ENCODE measurements at regions not wholly inside any gene's neighbourhood (a gene's known extent, or its start where the extent isn't known, plus 50 kb on each side); places are given as distances from the start of the nearest gene placed in this dataset.

GRCh38 chr9:115946530-115946929 lies 207.1 kb upstream of the PAPPA start (continued):
- TF ChIP-seq HNF4G (IDR thresholded peaks at IDR 0.05), result no peak
- peak; percentile 25 for TF ChIP-seq FOXA2 (IDR thresholded peaks at IDR 0.05)
- no peak for TF ChIP-seq GABPA (IDR thresholded peaks at IDR 0.05 in 1 of 2, conservative IDR thresholded peaks at IDR 0.05 in 1 of 2)
- TF ChIP-seq JUND (IDR thresholded peaks at IDR 0.05), result no peak
- no peak for TF ChIP-seq NR2F2 (IDR thresholded peaks at IDR 0.05)

GRCh38 chr9:115951977-115952376 lies 201.6 kb upstream of the PAPPA start:
- Histone ChIP-seq H3K4me3 (ENCODE audit: low read depth in 1 of 3, low read length in 3 of 3) (no peak overlapping the region), H3K27me3 (ENCODE audit: control insufficient read depth in 4 of 4, insufficient read depth in 4 of 4, low read length in 3 of 4) (no peaks in the 10 kb centered on the region), H3K9ac (ENCODE audit: low read depth in 1 of 2, low read length in 2 of 2) (no peak overlapping the region), H3K27ac (ENCODE audit: low read depth in 1 of 2, low read length in 2 of 2) (no peak overlapping the region), H3K4me1 (ENCODE audit: control insufficient read depth in 4 of 4, insufficient read depth in 4 of 4, low read length in 3 of 4) (no peaks in the 10 kb centered on the region), H3K36me3 (ENCODE audit: control insufficient read depth in 4 of 4, insufficient read depth in 3 of 4, low read depth in 1 of 4, low read length in 3 of 4) (no peaks in the 10 kb centered on the region), H3K9me3 (ENCODE audit: control insufficient read depth in 4 of 4, low read length in 3 of 4) (no peaks in the 10 kb centered on the region)
- TF ChIP-seq TAF1 (conservative IDR thresholded peaks at IDR 0.05) (no peak), HNF4G (IDR thresholded peaks at IDR 0.05) (no peak), SP1 (IDR thresholded peaks at IDR 0.05) (no peak), JUND (IDR thresholded peaks at IDR 0.05) (no peak), HNF4A (conservative IDR thresholded peaks at IDR 0.05) (no peak), EGR1 (IDR thresholded peaks at IDR 0.05; ENCODE audit: low read depth in 2 of 2) (no peak), RAD21 (IDR thresholded peaks at IDR 0.05) (no peak), ATF3 (IDR thresholded peaks at IDR 0.05) (no peak)
- TF ChIP-seq, protein P1, sequence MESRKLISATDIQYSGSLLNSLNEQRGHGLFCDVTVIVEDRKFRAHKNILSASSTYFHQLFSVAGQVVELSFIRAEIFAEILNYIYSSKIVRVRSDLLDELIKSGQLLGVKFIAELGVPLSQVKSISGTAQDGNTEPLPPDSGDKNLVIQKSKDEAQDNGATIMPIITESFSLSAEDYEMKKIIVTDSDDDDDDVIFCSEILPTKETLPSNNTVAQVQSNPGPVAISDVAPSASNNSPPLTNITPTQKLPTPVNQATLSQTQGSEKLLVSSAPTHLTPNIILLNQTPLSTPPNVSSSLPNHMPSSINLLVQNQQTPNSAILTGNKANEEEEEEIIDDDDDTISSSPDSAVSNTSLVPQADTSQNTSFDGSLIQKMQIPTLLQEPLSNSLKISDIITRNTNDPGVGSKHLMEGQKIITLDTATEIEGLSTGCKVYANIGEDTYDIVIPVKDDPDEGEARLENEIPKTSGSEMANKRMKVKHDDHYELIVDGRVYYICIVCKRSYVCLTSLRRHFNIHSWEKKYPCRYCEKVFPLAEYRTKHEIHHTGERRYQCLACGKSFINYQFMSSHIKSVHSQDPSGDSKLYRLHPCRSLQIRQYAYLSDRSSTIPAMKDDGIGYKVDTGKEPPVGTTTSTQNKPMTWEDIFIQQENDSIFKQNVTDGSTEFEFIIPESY (IDR thresholded peaks at IDR 0.05), result no peak
- no peak for DNase-seq (ENCODE audit: low spot score)
- 69% methylated on average over 4 of the region's 4 CpGs for WGBS

DNA sequence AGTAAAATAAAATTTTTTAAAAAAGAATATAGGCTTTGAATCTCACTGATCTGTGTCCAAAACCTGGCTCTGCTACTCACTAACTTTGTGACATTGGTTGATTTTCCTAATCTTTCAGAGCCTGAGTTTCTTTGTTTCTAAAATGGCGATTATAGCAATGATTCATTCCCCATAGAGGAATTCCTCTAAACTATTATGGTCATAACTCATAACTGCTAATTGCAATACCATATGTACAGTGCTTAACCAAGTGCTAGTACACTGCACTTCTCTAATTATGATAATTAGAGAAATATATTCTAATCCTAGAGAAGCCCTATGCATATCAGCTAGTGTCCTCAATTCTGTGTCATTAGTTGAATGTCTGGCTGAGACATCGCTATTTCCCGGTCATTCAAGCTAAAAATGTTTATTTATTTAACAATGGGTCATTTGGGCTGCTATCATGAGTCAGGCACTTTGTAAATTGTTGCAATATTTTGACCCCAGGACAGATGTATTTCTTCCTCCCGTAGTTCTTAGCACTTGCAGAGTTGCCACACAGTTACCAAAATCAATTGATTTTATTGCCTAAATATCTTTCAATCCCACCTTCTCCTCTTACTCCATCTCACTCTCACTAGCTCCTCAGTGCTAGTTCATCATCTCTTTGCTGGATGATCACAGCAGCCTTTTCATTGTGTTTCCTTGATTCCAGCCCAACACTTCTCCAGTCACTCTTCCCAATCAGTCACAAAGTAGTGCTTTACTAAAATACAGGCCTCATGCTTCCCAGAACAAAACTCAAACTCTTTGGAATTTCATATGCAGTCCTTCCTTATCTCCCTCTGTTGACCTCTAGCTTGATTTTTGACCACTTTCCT lies 200.9 kb upstream of the PAPPA start:
- WGBS, result 49% methylated on average over 4 of the region's 4 CpGs
- Histone ChIP-seq H3K9me3 (ENCODE audit: control insufficient read depth in 4 of 4, low read length in 3 of 4) (no peaks in the 10 kb centered on the region), H3K27me3 (ENCODE audit: control insufficient read depth in 4 of 4, insufficient read depth in 4 of 4, low read length in 3 of 4) (no peaks in the 10 kb centered on the region), H3K36me3 (ENCODE audit: control insufficient read depth in 4 of 4, insufficient read depth in 3 of 4, low read depth in 1 of 4, low read length in 3 of 4) (no peaks in the 10 kb centered on the region), H3K4me3 (ENCODE audit: low read depth in 1 of 3, low read length in 3 of 3) (no peak overlapping the region), H3K27ac (ENCODE audit: low read depth in 1 of 2, low read length in 2 of 2) (no peak overlapping the region), H3K9ac (ENCODE audit: low read depth in 1 of 2, low read length in 2 of 2) (no peak overlapping the region), H3K4me1 (ENCODE audit: control insufficient read depth in 4 of 4, insufficient read depth in 4 of 4, low read length in 3 of 4) (no peaks in the 10 kb centered on the region)
- no peak for DNase-seq (ENCODE audit: low spot score)
- peak; percentile 23 to 70 for TF ChIP-seq RXRA (IDR thresholded peaks at IDR 0.05)
- TF ChIP-seq HNF4A (conservative IDR thresholded peaks at IDR 0.05), result peak in 1 of 2 donors; percentile 18
- TF ChIP-seq, protein P2, sequence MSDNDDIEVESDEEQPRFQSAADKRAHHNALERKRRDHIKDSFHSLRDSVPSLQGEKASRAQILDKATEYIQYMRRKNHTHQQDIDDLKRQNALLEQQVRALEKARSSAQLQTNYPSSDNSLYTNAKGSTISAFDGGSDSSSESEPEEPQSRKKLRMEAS (IDR thresholded peaks at IDR 0.05), result no peak
- TF ChIP-seq YY1 (IDR thresholded peaks at IDR 0.05), result no peak
- no peak for TF ChIP-seq HNF4G (IDR thresholded peaks at IDR 0.05)
- TF ChIP-seq NR2F2 (IDR thresholded peaks at IDR 0.05), result no peak
- no peak for TF ChIP-seq EGR1 (IDR thresholded peaks at IDR 0.05; ENCODE audit: low read depth in 2 of 2)

All from liver (tissue), 7 donors.